GM20000 (cell line): ENCODE measurements at regions not wholly inside any gene's neighbourhood (a gene's known extent, or its start where the extent isn't known, plus 50 kb on each side); places are given as distances from the start of the nearest gene placed in this dataset.

ENCODE experiments used
- DNase-seq: peaks from one replicate; pipeline ENCODE4 v3.0.0; 2012; ENCODE audit warnings: low spot score
- CTCF ChIP-seq: IDR thresholded peaks from 2 replicates; pipeline ENCODE4 v1.5.1; 2012; ENCODE audit warnings: mild to moderate bottlenecking, control low read depth; ENCODE audit errors: extremely low read depth, missing control alignments

- no peak for TF ChIP-seq CTCF
- no peak for DNase-seq
Observed at GRCh38 chr15:50819344-50819743, 53.8 kb upstream of the SPPL2A start.

- no peak for TF ChIP-seq CTCF
- no peak for DNase-seq
Observed at GRCh38 chr15:50815958-50816590, 50.6 kb upstream of the SPPL2A start.
